ENCODE measurements at regions not wholly inside any gene's neighbourhood (a gene's known extent, or its start where the extent isn't known, plus 50 kb on each side); places are given as distances from the start of the nearest gene placed in this dataset.

DNA sequence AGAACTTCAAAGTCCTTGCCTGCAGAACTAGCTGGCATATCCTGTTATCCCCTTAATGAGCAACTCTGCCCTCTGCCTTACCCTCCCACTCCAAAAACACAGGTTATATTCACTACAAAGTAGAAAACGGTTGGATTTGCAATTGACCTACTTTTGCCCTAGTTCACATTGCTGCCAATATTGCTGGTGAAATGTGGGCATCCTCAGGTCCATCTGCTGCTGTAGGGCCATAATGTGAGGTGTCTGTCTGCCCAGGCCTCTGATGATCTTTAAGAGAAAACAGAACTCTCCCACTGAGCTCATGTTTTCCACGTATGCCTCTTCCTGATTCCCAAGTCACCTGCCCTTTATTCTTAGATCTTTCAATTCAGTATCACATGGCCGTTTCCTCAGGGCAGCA is 294.0 kb upstream of the CDH20 start:
- Mint-ChIP-seq H3K4me1 (ENCODE audit: low read depth) (no peaks in the 10 kb centered on the region), H3K4me3 (no peak overlapping the region), H3K36me3 (ENCODE audit: low read depth) (no peaks in the 10 kb centered on the region), H3K27ac (no peak overlapping the region), H3K27me3 (no peaks in the 10 kb centered on the region), H3K9me3 (peaks cover 5% of the 10 kb centered on the region)
- POLR2A ChIA-PET: no interaction called here
- TF ChIP-seq CTCF (IDR thresholded peaks at IDR 0.05): no peak
- ATAC-seq: no peak
- intact Hi-C loops (cut with micrococcal nuclease): no loop called here
- no peak for DNase-seq
- CTCF ChIA-PET: no interaction called here

GRCh38 chr18:61047794-61048193 is 285.4 kb upstream of the CDH20 start:
- H3K4me1 Mint-ChIP-seq (ENCODE audit: low read depth): no peaks in the 10 kb centered on the region
- H3K4me3 Mint-ChIP-seq: no peak overlapping the region
- no peak for DNase-seq
- H3K27ac Mint-ChIP-seq: no peak overlapping the region
- ATAC-seq: no peak
- H3K9me3 Mint-ChIP-seq: peaks cover 10% of the 10 kb centered on the region
- TF ChIP-seq CTCF (IDR thresholded peaks at IDR 0.05): no peak
- POLR2A ChIA-PET: no interaction called here
- CTCF ChIA-PET: no interaction called here
- intact Hi-C loops (cut with micrococcal nuclease): no loop called here
- no peaks in the 10 kb centered on the region for H3K36me3 Mint-ChIP-seq (ENCODE audit: low read depth)
- H3K27me3 Mint-ChIP-seq: no peaks in the 10 kb centered on the region

DNA sequence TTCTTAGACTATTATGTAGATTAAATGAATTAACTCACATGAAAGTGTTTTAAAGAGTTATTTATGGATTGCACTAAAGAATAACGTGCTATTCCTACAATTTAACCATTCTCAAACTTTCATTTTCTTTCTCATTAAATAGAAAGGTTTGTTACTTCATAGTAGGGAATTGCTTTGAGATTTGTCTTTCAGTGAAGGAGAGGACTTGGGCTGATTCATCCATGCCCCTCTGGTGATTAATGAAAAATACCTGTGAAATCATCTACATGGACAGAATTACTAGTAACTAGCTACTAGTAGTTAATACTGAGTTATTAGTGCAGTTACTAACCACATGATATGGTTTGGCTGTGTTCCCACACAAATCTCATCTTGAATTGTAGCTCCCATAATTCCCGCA is 275.8 kb upstream of the CDH20 start:
- H3K4me1 Mint-ChIP-seq (ENCODE audit: low read depth): no peaks in the 10 kb centered on the region
- no peaks in the 10 kb centered on the region for H3K27me3 Mint-ChIP-seq
- H3K9me3 Mint-ChIP-seq: peaks cover 8% of the 10 kb centered on the region
- intact Hi-C loops (cut with micrococcal nuclease): no loop called here
- no peak for ATAC-seq
- H3K4me3 Mint-ChIP-seq: no peak overlapping the region
- no peak for DNase-seq
- TF ChIP-seq CTCF (IDR thresholded peaks at IDR 0.05): no peak
- ChIA-PET POLR2A (no interaction called here), CTCF (no interaction called here)
- no peak overlapping the region for H3K27ac Mint-ChIP-seq
- no peaks in the 10 kb centered on the region for H3K36me3 Mint-ChIP-seq (ENCODE audit: low read depth)

DNA sequence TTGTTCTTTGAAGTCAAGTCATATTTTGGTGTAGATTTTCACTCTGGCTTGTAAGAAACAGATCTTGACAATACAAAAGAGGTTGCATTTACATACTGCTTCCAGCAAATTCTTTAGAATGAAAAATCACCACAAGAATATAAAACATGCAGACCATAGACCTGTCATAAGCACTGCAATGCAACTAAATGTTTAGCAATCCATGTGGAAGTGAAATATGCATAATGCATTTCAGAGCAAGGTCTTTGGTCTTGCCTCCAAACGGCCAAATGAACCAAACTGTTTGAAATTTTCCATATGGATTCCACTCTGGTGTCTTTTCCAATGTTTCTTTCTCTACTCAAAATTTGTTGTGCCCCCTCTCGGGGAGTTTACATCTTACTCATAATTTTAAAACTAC is 271.0 kb upstream of the CDH20 start:
- ChIA-PET CTCF (no interaction called here), POLR2A (no interaction called here)
- no peak for ATAC-seq
- no peak overlapping the region for H3K27ac Mint-ChIP-seq
- H3K4me1 Mint-ChIP-seq (ENCODE audit: low read depth): no peaks in the 10 kb centered on the region
- DNase-seq: no peak
- H3K4me3 Mint-ChIP-seq: no peak overlapping the region
- no peaks in the 10 kb centered on the region for H3K36me3 Mint-ChIP-seq (ENCODE audit: low read depth)
- no peak for TF ChIP-seq CTCF (IDR thresholded peaks at IDR 0.05)
- intact Hi-C loops (cut with micrococcal nuclease): no loop called here
- H3K9me3 Mint-ChIP-seq: no peaks in the 10 kb centered on the region
- no peaks in the 10 kb centered on the region for H3K27me3 Mint-ChIP-seq

GRCh38 chr18:61064911-61065310 is 268.3 kb upstream of the CDH20 start:
- intact Hi-C loops (cut with micrococcal nuclease): no loop called here
- ATAC-seq (no peak), DNase-seq (no peak)
- no peak for TF ChIP-seq CTCF (IDR thresholded peaks at IDR 0.05)
- H3K27ac Mint-ChIP-seq: no peak overlapping the region
- H3K4me1 Mint-ChIP-seq (ENCODE audit: low read depth): no peaks in the 10 kb centered on the region
- H3K9me3 Mint-ChIP-seq: peaks cover 2% of the 10 kb centered on the region
- no peaks in the 10 kb centered on the region for H3K36me3 Mint-ChIP-seq (ENCODE audit: low read depth)
- H3K27me3 Mint-ChIP-seq: no peaks in the 10 kb centered on the region
- CTCF ChIA-PET: no interaction called here
- POLR2A ChIA-PET: no interaction called here
- no peak overlapping the region for H3K4me3 Mint-ChIP-seq

All from activated CD8-positive, alpha-beta T cell treated with anti-CD3 and anti-CD28 coated beads for 36 hours (primary cell).